OCI-LY3 (cell line): ENCODE measurements at regions not wholly inside any gene's neighbourhood (a gene's known extent, or its start where the extent isn't known, plus 50 kb on each side); places are given as distances from the start of the nearest gene placed in this dataset.

Experiments
- EZH2phosphoT487 ChIP-seq: fragments of 200-600 bp; shearing (Covaris generic); IDR thresholded peaks from 2 replicates; pipeline ENCODE4 v1.6.1; 2018; ENCODE audit warnings: antibody characterized with exemption, mixed run types, low read depth
- TF ChIP-seq, protein P1 (sequence below): fragments of 200-600, 300-600 bp; sonication (generic); IDR thresholded peaks from 2 replicates; pipeline ENCODE4 v1.5.1; 2014; ENCODE audit warnings: antibody characterized with exemption, low read length, low read depth

DNA sequence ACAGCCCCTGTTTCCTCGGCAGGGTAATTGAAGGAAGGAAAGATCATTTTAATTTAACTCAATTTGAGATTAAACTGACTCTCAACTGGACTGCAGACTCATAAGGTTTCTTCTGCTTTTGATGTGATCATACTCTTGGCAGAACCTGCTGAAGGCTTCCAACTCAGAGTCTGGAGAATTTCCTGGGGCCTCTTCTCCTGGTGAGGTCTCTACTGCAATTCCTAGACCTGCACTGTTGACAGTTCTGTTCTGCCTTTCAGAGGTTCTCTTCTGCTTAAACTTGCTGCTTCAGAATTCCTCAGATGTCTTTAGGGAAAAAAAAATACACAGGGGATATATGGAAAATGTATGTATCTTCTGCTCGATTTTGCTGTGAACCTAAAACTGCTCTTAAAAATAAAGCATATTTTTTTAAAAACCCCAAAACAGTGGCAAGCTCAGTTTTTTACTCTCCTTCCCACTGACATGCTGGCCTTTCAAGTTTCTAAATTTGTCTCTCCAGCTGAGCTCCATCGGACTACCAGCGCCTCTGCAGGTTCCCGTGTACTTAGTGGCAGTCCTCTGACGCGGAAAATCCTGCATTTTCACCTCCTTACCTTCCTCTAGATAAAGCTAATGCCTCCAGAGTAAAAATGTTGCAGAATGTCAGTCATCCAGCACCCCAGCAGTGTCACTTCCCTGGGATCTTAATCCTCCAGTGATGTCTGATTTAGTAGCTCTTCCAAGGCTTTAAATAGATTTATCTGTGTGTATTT is 733.5 kb upstream of the SGCG start:
- TF ChIP-seq, protein P1, sequence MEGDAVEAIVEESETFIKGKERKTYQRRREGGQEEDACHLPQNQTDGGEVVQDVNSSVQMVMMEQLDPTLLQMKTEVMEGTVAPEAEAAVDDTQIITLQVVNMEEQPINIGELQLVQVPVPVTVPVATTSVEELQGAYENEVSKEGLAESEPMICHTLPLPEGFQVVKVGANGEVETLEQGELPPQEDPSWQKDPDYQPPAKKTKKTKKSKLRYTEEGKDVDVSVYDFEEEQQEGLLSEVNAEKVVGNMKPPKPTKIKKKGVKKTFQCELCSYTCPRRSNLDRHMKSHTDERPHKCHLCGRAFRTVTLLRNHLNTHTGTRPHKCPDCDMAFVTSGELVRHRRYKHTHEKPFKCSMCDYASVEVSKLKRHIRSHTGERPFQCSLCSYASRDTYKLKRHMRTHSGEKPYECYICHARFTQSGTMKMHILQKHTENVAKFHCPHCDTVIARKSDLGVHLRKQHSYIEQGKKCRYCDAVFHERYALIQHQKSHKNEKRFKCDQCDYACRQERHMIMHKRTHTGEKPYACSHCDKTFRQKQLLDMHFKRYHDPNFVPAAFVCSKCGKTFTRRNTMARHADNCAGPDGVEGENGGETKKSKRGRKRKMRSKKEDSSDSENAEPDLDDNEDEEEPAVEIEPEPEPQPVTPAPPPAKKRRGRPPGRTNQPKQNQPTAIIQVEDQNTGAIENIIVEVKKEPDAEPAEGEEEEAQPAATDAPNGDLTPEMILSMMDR: no peak
- no peak for TF ChIP-seq EZH2phosphoT487
